Adrenal gland (tissue), 9 donors: ENCODE measurements at regions not wholly inside any gene's neighbourhood (a gene's known extent, or its start where the extent isn't known, plus 50 kb on each side); places are given as distances from the start of the nearest gene placed in this dataset.

Experiments
- DNase-seq, 7 donors: peaks; one replicate each; pipeline ENCODE4 v3.0.0-alpha.2; 2019 to 2020
- H3K27ac ChIP-seq, 5 donors: fragments of 200-600 bp; sonication (generic) in 4 of 5; 1 replicate in 3 of 5; 2 replicates in 2 of 5; pipeline versions ENCODE4 v1.5.1 to v1.8.0; 2016 to 2020; ENCODE audit warnings: mild to moderate bottlenecking in 1 of 5
- H3K27me3 ChIP-seq: fragments of 200-600 bp; 2 replicates; pipeline ENCODE4 v1.8.0; 2021
- H3K36me3 ChIP-seq, 2 donors: fragments of 200-600 bp; replicated peaks in 1 of 2; 1 replicate in 1 of 2; 2 replicates in 1 of 2; pipeline versions ENCODE4 v1.5.1 to v1.8.0; 2018 to 2022
- H3K4me1 ChIP-seq, 2 donors: fragments of 200-600 bp; replicated peaks in 1 of 2; 1 replicate in 1 of 2; 2 replicates in 1 of 2; pipeline versions ENCODE4 v1.5.1 to v1.8.0; 2018 to 2021
- H3K4me3 ChIP-seq, 4 donors: fragments of 200-600 bp; sonication (generic) in 3 of 4; one replicate each; pipeline ENCODE4 v1.5.1; 2016 to 2018
- H3K9me3 ChIP-seq, 3 donors: fragments of 200-600 bp; sonication (generic) in 1 of 3; replicated peaks in 1 of 3; 1 replicate in 2 of 3; 2 replicates in 1 of 3; pipeline versions ENCODE4 v1.5.1 to v1.8.0; 2016 to 2021
- CTCF ChIP-seq, 6 experiments: fragments of 450-650 bp in 4 of 6; fragments of 200-600 bp in 2 of 6; sonication (generic) in 1 of 6; IDR thresholded peaks; 1 replicate in 5 of 6; 2 replicates in 1 of 6; pipeline versions ENCODE4 v1.5.1 to v1.8.0; 2016 to 2021; ENCODE audit warnings: antibody characterized with exemption in 6 of 6, mild to moderate bottlenecking in 2 of 6, moderate library complexity in 1 of 6
- POLR2A ChIP-seq, 2 donors: fragments of 450-650 bp; IDR thresholded peaks; one replicate each; pipeline ENCODE4 v1.6.1; 2017; ENCODE audit warnings: antibody characterized with exemption in 2 of 2, mild to moderate bottlenecking in 2 of 2, moderate library complexity in 1 of 2
- WGBS, 4 donors: extraction: QIAGEN DNeasy Blood & Tissue Kit in 2 of 4; methylation state at CpG; one replicate each; pipeline versions ENCODE4 v1.1.5 to v1.1.7; 2013 to 2017; 5-methylcytosine and 5-hydroxymethylcytosine counted together
- intact Hi-C, 2 donors: fragments of 100-400 bp; cut with DNase I; formaldehyde crosslinking; loops; one replicate each; pipeline versions ENCODE4 v1.14.1 to v1.15.0; 2022 to 2023
- donor health status: healthy with polysubstance abuse.
- donor health status: Bipolar disorder and iron deficiency.
- donor health status: DM: yes; HTN: yes; CAD: no.
- donor health status: DM: no; HTN: no; CAD: no.
- donor health status: DM: no; HTN: no; CAD: no.

GRCh38 chr5:155620821-155621410, 607.4 kb downstream of the KIF4B start:
- no peaks in the 10 kb centered on the region for H3K4me1 ChIP-seq
- H3K27ac ChIP-seq: no peak overlapping the region
- no peaks in the 10 kb centered on the region for H3K27me3 ChIP-seq
- no peaks in the 10 kb centered on the region for H3K36me3 ChIP-seq
- H3K4me3 ChIP-seq: no peak overlapping the region
- no peak for DNase-seq
- TF ChIP-seq POLR2A (IDR thresholded peaks at IDR 0.05) (no peak), CTCF (IDR thresholded peaks at IDR 0.05) (no peak)
- no peaks in the 10 kb centered on the region for H3K9me3 ChIP-seq
- intact Hi-C loops: no loop called here
- WGBS, 4 donors: 41 to 49% (median 45%) methylated on average over 7 of the region's 7 CpGs

GRCh38 chr5:155624597-155625241, 611.2 kb downstream of the KIF4B start:
- intact Hi-C loops: no loop called here
- no peak for DNase-seq
- H3K4me1 ChIP-seq: no peaks in the 10 kb centered on the region
- no peak overlapping the region for H3K27ac ChIP-seq
- WGBS, 4 donors: 58 to 62% (median 61%) methylated on average over 5 of the region's 5 CpGs
- H3K36me3 ChIP-seq: no peaks in the 10 kb centered on the region
- no peak for TF ChIP-seq POLR2A (IDR thresholded peaks at IDR 0.05)
- TF ChIP-seq CTCF (IDR thresholded peaks at IDR 0.05): no peak
- H3K4me3 ChIP-seq: no peak overlapping the region
- no peaks in the 10 kb centered on the region for H3K27me3 ChIP-seq
- no peaks in the 10 kb centered on the region for H3K9me3 ChIP-seq

GRCh38 chr5:155625315-155625714, 611.8 kb downstream of the KIF4B start:
- no peaks in the 10 kb centered on the region for H3K36me3 ChIP-seq
- H3K9me3 ChIP-seq: no peaks in the 10 kb centered on the region
- no peaks in the 10 kb centered on the region for H3K27me3 ChIP-seq
- no peak overlapping the region for H3K4me3 ChIP-seq
- no peaks in the 10 kb centered on the region for H3K4me1 ChIP-seq
- no peak for TF ChIP-seq POLR2A (IDR thresholded peaks at IDR 0.05)
- TF ChIP-seq CTCF (IDR thresholded peaks at IDR 0.05): no peak
- DNase-seq: no peak
- 21 to 29% (median 28%) methylated on average over 3 of the region's 3 CpGs for WGBS, 4 donors
- no peak overlapping the region for H3K27ac ChIP-seq
- intact Hi-C loops: no loop called here

GRCh38 chr5:155625897-155626543, 612.5 kb downstream of the KIF4B start:
- WGBS, 4 donors: 69 to 89% (median 75%) methylated on average over 3 of the region's 3 CpGs
- intact Hi-C loops: no loop called here
- no peak for DNase-seq
- H3K27ac ChIP-seq: no peak overlapping the region
- TF ChIP-seq CTCF (IDR thresholded peaks at IDR 0.05): no peak
- TF ChIP-seq POLR2A (IDR thresholded peaks at IDR 0.05): no peak
- no peaks in the 10 kb centered on the region for H3K4me1 ChIP-seq
- no peaks in the 10 kb centered on the region for H3K27me3 ChIP-seq
- H3K36me3 ChIP-seq: no peaks in the 10 kb centered on the region
- H3K4me3 ChIP-seq: no peak overlapping the region
- H3K9me3 ChIP-seq: no peaks in the 10 kb centered on the region
